HepG2 (cell line): ENCODE measurements at regions not wholly inside any gene's neighbourhood (a gene's known extent, or its start where the extent isn't known, plus 50 kb on each side); places are given as distances from the start of the nearest gene placed in this dataset.

Source experiments
- ATAC-seq: fragments of 200-7000 bp; cut with Tn5 transposase; 3 replicates; pipeline ENCODE4 v1.9.1; 2020; ENCODE audit warnings: mild to moderate bottlenecking, moderate library complexity
- BruUV-seq: library from RNA; stranded (reverse); fragments of 400-500 nt; replicated peaks from 2 replicates; lab custom pipeline; 2021; lab: Mats Ljungman, UMichigan
- CTCF ChIA-PET: fragments of 300-600 bp; formaldehyde crosslinking; extraction: SDS; loops from one replicate; lab custom pipeline; 2021; ENCODE audit warnings: low total read pairs, inconsistent platforms, low intra/inter-chr PET ratio; lab: Yijun Ruan, JAX
- POLR2A ChIA-PET: fragments of 350-600 bp; sonication (Branson Sonifier 250); formaldehyde crosslinking; loops from one replicate; lab custom pipeline; 2020; ENCODE audit warnings: antibody characterized with exemption, inconsistent platforms; lab: Yijun Ruan, JAX
- DNase-seq: peaks from one replicate; pipeline ENCODE4 v3.0.0-alpha.2; 2015; ENCODE audit warnings: low spot score
- FAIRE-seq: peaks from 3 replicates; lab custom pipeline; 2011; peaks lifted over from hg19 to GRCh38; lab: Jason Lieb, UNC
- H2AFZ ChIP-seq: one replicate; pipeline ENCODE4 v1.6.1; 2011; ENCODE audit warnings: low read length, inconsistent platforms
- H3K27ac ChIP-seq: fragments of 300-600 bp; 3 replicates; pipeline ENCODE4 v1.8.0; 2011; ENCODE audit warnings: mixed run types, mild to moderate bottlenecking, mixed read lengths, low read length, inconsistent platforms; ENCODE audit not compliant: insufficient read depth; ENCODE audit errors: extremely low read length
- H3K27me3 ChIP-seq, 2 experiments: fragments of 200-600 bp in 1 of 2; 2 replicates in 1 of 2; 3 replicates in 1 of 2; pipeline versions ENCODE4 v1.6.0 to v1.8.0; 2011; ENCODE audit warnings: low read length in 2 of 2, mild to moderate bottlenecking in 2 of 2, moderate library complexity in 2 of 2, inconsistent platforms in 1 of 2; ENCODE audit not compliant: insufficient read depth in 2 of 2, control insufficient read depth in 1 of 2
- H3K36me3 ChIP-seq, 2 experiments: fragments of 200-600 bp in 1 of 2; replicated peaks in 1 of 2; 2 replicates in 1 of 2; 3 replicates in 1 of 2; pipeline versions ENCODE4 v1.5.1 to v1.8.0; 2011; ENCODE audit warnings: low read length in 2 of 2, inconsistent platforms in 1 of 2; ENCODE audit not compliant: insufficient read depth in 2 of 2, control insufficient read depth in 1 of 2
- H3K4me1 ChIP-seq: 2 replicates; pipeline ENCODE4 v1.5.1; 2012; ENCODE audit warnings: low read length, inconsistent platforms; ENCODE audit not compliant: insufficient read depth
- H3K4me2 ChIP-seq: 2 replicates; pipeline ENCODE4 v1.6.0; 2011; ENCODE audit warnings: low read depth, low read length, inconsistent platforms
- H3K4me3 ChIP-seq, 3 experiments: fragments of 200-600 bp in 1 of 3; sonication (generic), shearing (Covaris generic) in 1 of 3; replicated peaks in 1 of 3; 2 replicates each; pipeline ENCODE4 v1.5.1; 2011 to 2016; ENCODE audit warnings: low read length in 3 of 3, inconsistent platforms in 2 of 3, low read depth in 2 of 3, mild to moderate bottlenecking in 2 of 3, control low read depth in 1 of 3, mixed read lengths in 1 of 3; ENCODE audit not compliant: insufficient read depth in 1 of 3
- H3K79me2 ChIP-seq: one replicate; pipeline ENCODE4 v1.6.1; 2011; ENCODE audit warnings: low read length, inconsistent platforms; ENCODE audit not compliant: insufficient read depth
- H3K9ac ChIP-seq: 2 replicates; pipeline ENCODE4 v1.6.0; 2011; ENCODE audit warnings: mild to moderate bottlenecking, low read depth, low read length, inconsistent platforms; ENCODE audit not compliant: insufficient read depth
- H3K9me3 ChIP-seq: 2 replicates; pipeline ENCODE4 v1.5.1; 2012; ENCODE audit warnings: mild to moderate bottlenecking, low read length
- H4K20me1 ChIP-seq: 2 replicates; pipeline ENCODE4 v1.6.0; 2011; ENCODE audit warnings: inconsistent platforms, mild to moderate bottlenecking, low read length, moderate library complexity; ENCODE audit not compliant: insufficient read depth
- ARNT ChIP-seq: fragments of 450-650 bp; IDR thresholded peaks from 2 replicates; pipeline ENCODE4 v1.6.1; 2017
- DR1 ChIP-seq: sonication (generic); formaldehyde crosslinking; IDR thresholded peaks from 2 replicates; pipeline ENCODE4 v1.8.0; 2021; ENCODE audit warnings: mild to moderate bottlenecking, missing genetic modification reagents, inconsistent platforms
- HOXA9 ChIP-seq: sonication (generic); formaldehyde crosslinking; IDR thresholded peaks from 2 replicates; pipeline ENCODE4 v1.8.1; 2022; ENCODE audit warnings: missing genetic modification reagents, mild to moderate bottlenecking, moderate library complexity, borderline replicate concordance
- LRRFIP1 ChIP-seq: sonication (generic); formaldehyde crosslinking; conservative IDR thresholded peaks from 2 replicates; pipeline ENCODE4 v1.4.0; 2020; ENCODE audit warnings: missing genetic modification reagents
- MLLT10 ChIP-seq: sonication (generic); formaldehyde crosslinking; IDR thresholded peaks from 2 replicates; pipeline ENCODE4 v1.4.0; 2020; ENCODE audit warnings: missing genetic modification reagents
- MYPOP ChIP-seq: sonication (generic); formaldehyde crosslinking; IDR thresholded peaks from 2 replicates; pipeline ENCODE4 v1.8.1; 2023; ENCODE audit warnings: mild to moderate bottlenecking, moderate library complexity, missing genetic modification reagents
- TEAD2 ChIP-seq: sonication (generic); formaldehyde crosslinking; IDR thresholded peaks from 2 replicates; pipeline ENCODE4 v1.9.0; 2021; ENCODE audit warnings: missing genetic modification reagents
- ZBTB44 ChIP-seq: sonication (generic); formaldehyde crosslinking; IDR thresholded peaks from 2 replicates; pipeline ENCODE4 v1.4.0; 2020; ENCODE audit warnings: missing genetic modification reagents
- ZC3H13 ChIP-seq: sonication (generic); formaldehyde crosslinking; IDR thresholded peaks from 2 replicates; pipeline ENCODE4 v1.8.1; 2023; ENCODE audit warnings: mild to moderate bottlenecking, missing genetic modification reagents, moderate library complexity
- ZNF280B ChIP-seq: sonication (generic); formaldehyde crosslinking; IDR thresholded peaks from 2 replicates; pipeline ENCODE4 v1.5.0; 2020; ENCODE audit warnings: missing genetic modification reagents, mild to moderate bottlenecking, borderline replicate concordance
- ZNF3 ChIP-seq: IDR thresholded peaks from 2 replicates; pipeline ENCODE4 v1.7.0; 2017; ENCODE audit warnings: inconsistent platforms
- ZNF441 ChIP-seq: sonication (generic); formaldehyde crosslinking; IDR thresholded peaks from 2 replicates; pipeline ENCODE4 v1.7.0; 2021; ENCODE audit warnings: missing genetic modification reagents, borderline replicate concordance
- ZNF572 ChIP-seq: sonication (generic); formaldehyde crosslinking; IDR thresholded peaks from 2 replicates; pipeline ENCODE4 v1.5.1; 2020; ENCODE audit warnings: mild to moderate bottlenecking, missing genetic modification reagents
- WGBS: methylation state at CpG from one replicate; pipeline ENCODE4 v1.1.6; 2017; ENCODE audit warnings: low lambda C conversion rate; 5-methylcytosine and 5-hydroxymethylcytosine counted together
- in situ Hi-C: cut with HindIII; loops from 2 replicates; pipeline ENCODE4 v1.10.0; 2017; ENCODE audit warnings: low pct_unique_long_range_greater_than_20kb; ENCODE audit not compliant: extremely low pct_ligation_motif_present
- intact Hi-C: fragments of 100-400 bp; cut with micrococcal nuclease; formaldehyde crosslinking; loops from one replicate; pipeline ENCODE4 v1.10.0; 2022; ENCODE audit not compliant: unreplicated experiment

GRCh38 chr15:61742591-61742990, 317.7 kb downstream of the VPS13C start:
- H3K9me3 ChIP-seq: no peaks in the 10 kb centered on the region
- no peaks in the 10 kb centered on the region for H3K79me2 ChIP-seq
- in situ Hi-C loops (no loop called here), intact Hi-C loops (no loop called here)
- no TSS peak for BruUV-seq
- no peak overlapping the region for H2AFZ ChIP-seq
- CTCF ChIA-PET: no interaction called here
- no peak overlapping the region for H3K4me2 ChIP-seq
- TF ChIP-seq ZNF441: no peak
- no peak for TF ChIP-seq LRRFIP1 (CRISPR knock-in tag)
- TF ChIP-seq HOXA9 (CRISPR knock-in tag): no peak
- no peak for TF ChIP-seq MLLT10 (CRISPR knock-in tag)
- H3K27me3 ChIP-seq: no peaks in the 10 kb centered on the region; a peak in 2 of 5 replicates
- no peaks in the 10 kb centered on the region for H3K4me1 ChIP-seq
- no peaks in the 10 kb centered on the region for H3K36me3 ChIP-seq
- ATAC-seq (no peak), DNase-seq (no peak), FAIRE-seq (no peak)
- no peak overlapping the region for H3K4me3 ChIP-seq
- no peaks in the 10 kb centered on the region for H4K20me1 ChIP-seq
- H3K27ac ChIP-seq: no peak overlapping the region
- no peak overlapping the region for H3K9ac ChIP-seq
- POLR2A ChIA-PET: no interaction called here

GRCh38 chr15:61736790-61737189, 323.5 kb downstream of the VPS13C start:
- Histone ChIP-seq H3K79me2 (no peaks in the 10 kb centered on the region), H3K4me3 (no peak overlapping the region), H2AFZ (no peak overlapping the region), H3K27ac (no peak overlapping the region), H3K9me3 (no peaks in the 10 kb centered on the region), H3K4me1 (no peaks in the 10 kb centered on the region), H4K20me1 (no peaks in the 10 kb centered on the region), H3K36me3 (no peaks in the 10 kb centered on the region), H3K4me2 (no peak overlapping the region), H3K27me3 (no peaks in the 10 kb centered on the region), H3K9ac (no peak overlapping the region)
- no TSS peak for BruUV-seq
- ATAC-seq (no peak), DNase-seq (no peak), FAIRE-seq (no peak)
- ChIA-PET CTCF (no interaction called here), POLR2A (no interaction called here)
- in situ Hi-C loops (no loop called here), intact Hi-C loops (no loop called here)
- 0% methylated on average over 1 of the region's 1 CpG for WGBS
- TF ChIP-seq ZBTB44: no peak
- TF ChIP-seq MYPOP (CRISPR knock-in tag): no peak
- TF ChIP-seq ZNF280B (CRISPR knock-in tag): no peak
- TF ChIP-seq TEAD2 (CRISPR knock-in tag): no peak
- TF ChIP-seq ZNF572 (CRISPR knock-in tag): no peak
- no peak for TF ChIP-seq ZNF3 (CRISPR knock-in tag)
- TF ChIP-seq ZC3H13: no peak
- no peak for TF ChIP-seq DR1
- no peak for TF ChIP-seq ARNT
